Testis (tissue), 2 donors: ENCODE measurements at regions not wholly inside any gene's neighbourhood (a gene's known extent, or its start where the extent isn't known, plus 50 kb on each side); places are given as distances from the start of the nearest gene placed in this dataset.

Source experiments
- POLR2A ChIP-seq: fragments of 450-650 bp; IDR thresholded peaks from one replicate; pipeline ENCODE4 v1.6.1; 2017; ENCODE audit warnings: antibody characterized with exemption, mild to moderate bottlenecking, moderate library complexity
- TF ChIP-seq, protein P1 (sequence below), 3 experiments: fragments of 450-650 bp in 2 of 3; fragments of 200-600 bp in 1 of 3; sonication (generic) in 1 of 3; IDR thresholded peaks; one replicate each; pipeline ENCODE4 v1.5.1; 2016 to 2019; ENCODE audit warnings: antibody characterized with exemption in 3 of 3, mild to moderate bottlenecking in 2 of 3, moderate library complexity in 1 of 3

DNA sequence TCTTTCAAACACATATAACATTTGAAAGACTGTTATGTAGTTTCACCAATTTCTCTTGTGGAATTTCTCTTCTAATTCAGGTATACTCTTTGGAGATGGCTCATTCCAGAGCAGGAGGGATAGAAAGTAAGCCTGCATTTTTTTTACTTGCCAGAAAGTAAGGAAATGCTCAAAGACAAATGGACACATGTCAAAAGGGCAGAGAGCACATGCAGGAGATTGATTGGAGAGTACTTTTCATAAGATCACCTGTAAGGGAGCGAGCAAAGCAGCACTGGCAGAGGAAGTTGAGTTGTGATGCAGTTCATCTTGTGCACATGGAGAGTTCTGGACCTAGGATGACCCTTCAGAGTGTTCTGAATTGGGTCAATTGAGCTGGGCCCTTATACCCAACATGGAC is 51.4 kb upstream of the FBXO33 start:
- TF ChIP-seq, protein P1, sequence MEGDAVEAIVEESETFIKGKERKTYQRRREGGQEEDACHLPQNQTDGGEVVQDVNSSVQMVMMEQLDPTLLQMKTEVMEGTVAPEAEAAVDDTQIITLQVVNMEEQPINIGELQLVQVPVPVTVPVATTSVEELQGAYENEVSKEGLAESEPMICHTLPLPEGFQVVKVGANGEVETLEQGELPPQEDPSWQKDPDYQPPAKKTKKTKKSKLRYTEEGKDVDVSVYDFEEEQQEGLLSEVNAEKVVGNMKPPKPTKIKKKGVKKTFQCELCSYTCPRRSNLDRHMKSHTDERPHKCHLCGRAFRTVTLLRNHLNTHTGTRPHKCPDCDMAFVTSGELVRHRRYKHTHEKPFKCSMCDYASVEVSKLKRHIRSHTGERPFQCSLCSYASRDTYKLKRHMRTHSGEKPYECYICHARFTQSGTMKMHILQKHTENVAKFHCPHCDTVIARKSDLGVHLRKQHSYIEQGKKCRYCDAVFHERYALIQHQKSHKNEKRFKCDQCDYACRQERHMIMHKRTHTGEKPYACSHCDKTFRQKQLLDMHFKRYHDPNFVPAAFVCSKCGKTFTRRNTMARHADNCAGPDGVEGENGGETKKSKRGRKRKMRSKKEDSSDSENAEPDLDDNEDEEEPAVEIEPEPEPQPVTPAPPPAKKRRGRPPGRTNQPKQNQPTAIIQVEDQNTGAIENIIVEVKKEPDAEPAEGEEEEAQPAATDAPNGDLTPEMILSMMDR (IDR thresholded peaks at IDR 0.05) = no peak
- no peak for TF ChIP-seq POLR2A
